DLD1 (cell line): ENCODE measurements at regions not wholly inside any gene's neighbourhood (a gene's known extent, or its start where the extent isn't known, plus 50 kb on each side); places are given as distances from the start of the nearest gene placed in this dataset.

Source experiments
- in situ Hi-C: cut with HindIII; loops from 2 replicates; pipeline ENCODE4 v1.10.0; 2017; ENCODE audit warnings: low sequenced_read_pairs

DNA sequence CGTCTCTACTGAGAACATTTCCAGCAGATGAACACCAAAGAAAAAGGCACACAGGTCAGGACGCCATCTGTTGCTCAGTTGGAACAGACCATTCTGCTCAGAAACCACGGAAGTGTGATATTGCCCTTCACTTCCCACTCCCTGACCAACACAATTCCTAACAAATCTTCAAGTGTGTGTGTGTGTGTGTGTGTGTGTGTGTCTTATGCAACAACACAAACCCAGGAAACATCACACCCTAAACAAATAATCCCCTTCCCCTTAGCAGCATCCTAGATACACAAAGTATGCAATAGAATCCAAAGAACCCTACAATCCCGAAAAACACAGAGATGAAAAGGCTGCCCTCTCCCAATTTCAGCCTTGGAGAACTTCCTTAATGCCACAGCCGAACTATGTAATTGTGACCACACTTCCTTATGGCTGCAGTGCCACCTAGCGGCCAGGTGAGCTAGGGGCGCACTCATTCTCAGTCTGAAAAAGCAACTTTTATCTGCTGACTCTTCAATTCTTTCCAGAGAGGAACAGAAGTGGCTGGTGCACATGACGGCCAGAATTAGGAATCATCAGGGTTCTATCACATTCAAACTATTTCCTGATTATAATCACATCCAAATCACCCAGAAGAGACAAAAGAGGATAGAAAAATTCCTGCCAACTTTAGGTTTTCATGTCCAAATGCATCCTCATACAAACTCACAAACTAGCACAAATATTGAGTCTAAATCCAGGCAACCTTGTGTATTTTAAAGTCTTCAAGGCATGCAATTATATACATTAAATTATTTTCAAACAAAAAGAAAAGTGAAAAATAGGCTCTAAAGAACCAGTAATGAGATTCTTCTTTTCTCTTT, 164.9 kb downstream of the DHX15 start:
- in situ Hi-C loops: loop anchor here (5.0 kb wide), 1 partner anchor 43 kb away; no protein-coding TSS in a partner anchor

DNA sequence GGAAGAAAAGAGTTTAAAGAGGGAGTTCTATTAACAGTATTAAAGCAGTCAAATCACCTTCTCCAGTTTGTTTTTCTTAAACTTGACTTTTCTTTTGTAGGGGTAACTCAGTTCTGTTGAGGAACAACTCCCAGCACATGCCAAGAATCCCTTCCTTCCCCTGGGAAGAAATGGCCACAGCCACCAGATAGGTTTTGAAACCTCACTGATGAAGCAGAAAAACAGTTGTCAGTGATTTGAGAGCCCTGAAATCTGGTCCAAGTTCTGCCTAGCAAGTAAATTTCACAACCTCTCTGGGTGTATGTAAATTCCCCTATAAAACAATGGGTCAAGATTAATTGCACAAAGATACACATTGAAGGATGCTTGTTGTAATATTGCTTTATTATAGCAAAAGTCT, 167.1 kb downstream of the DHX15 start:
- in situ Hi-C loops: loop anchor here (5.0 kb wide), 1 partner anchor 45 kb away; no protein-coding TSS in a partner anchor

DNA sequence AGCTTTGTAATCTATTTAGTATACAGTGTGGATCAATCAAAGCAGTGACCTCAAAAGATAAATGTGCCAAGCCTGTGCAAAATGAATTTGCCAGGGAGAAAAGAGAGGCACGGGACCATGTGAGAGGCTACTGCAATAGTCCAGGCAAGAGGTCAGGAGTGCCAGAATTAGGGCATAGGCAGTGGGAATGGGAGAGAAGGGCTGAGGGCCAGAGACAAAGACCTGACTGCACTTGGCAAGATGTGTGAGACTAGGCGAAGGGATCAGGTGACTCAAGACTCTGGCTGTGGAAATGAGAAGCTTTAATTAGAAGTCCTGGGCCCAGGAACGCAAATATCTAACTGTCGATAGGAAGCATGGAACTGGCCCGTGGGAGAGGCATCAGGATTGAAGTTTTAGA, 168.1 kb downstream of the DHX15 start:
- in situ Hi-C loops: loop anchor here (5.0 kb wide), 1 partner anchor 46 kb away; no protein-coding TSS in a partner anchor

DNA sequence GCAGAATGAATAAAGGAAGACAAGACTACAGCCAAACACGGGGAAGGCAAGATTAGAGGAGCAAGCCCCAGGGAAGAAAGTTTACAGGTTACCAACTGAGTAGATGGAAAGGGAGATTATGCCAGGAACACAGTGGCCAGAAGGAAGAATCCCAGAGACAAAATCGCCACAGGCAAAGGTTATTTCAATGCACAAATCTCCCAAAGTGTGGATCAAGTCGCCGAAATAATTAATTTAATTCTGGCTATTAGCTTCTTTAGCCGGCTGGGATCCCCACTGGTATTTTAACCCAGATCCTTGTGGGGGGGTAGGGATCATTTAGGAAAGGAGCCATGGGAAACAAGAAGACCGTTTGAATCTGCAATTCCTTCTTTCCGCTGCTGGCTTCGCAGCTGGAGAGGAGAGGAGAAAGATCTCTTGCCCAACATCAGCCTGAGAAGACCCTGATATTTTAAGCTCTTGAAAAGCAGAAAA, 171.0 kb downstream of the DHX15 start:
- in situ Hi-C loops: no loop called here

DNA sequence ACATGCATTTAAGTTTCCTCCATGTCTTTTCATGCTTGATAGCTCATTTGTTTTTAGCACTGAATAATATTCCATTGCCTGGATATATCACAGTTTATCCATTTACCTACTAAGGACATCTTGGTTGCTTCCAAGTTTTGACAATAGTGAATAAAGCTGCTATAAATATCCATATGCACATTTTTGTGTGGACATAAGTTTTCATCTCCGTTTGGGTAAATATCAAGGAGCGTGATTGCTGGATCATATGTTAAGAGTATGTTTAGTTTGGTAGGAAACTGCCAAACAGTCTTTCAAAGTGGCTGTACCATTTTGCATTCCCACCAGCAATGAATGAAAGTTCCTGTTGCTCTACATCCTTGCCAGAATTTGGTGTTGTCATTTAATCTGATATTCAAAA, 172.5 kb downstream of the DHX15 start:
- in situ Hi-C loops: no loop called here

DNA sequence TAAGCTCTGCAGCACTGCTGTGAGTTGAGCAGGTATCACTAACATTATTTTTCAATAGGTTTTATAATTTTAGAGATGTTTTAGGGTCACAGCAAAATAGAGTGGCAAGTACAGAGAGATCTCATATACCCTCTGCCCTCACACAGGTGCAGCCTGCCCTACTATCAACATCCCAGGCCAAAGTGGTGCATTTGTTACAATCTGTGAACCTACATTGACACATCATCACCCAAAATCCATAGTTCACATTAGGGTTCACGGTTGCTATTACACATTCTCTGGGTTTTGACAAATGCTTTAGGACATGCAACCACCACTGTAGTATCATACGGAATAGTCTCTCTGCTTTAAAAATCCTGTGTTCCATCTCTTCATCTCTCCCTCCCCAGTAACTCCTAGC, 173.1 kb downstream of the DHX15 start:
- in situ Hi-C loops: no loop called here

DNA sequence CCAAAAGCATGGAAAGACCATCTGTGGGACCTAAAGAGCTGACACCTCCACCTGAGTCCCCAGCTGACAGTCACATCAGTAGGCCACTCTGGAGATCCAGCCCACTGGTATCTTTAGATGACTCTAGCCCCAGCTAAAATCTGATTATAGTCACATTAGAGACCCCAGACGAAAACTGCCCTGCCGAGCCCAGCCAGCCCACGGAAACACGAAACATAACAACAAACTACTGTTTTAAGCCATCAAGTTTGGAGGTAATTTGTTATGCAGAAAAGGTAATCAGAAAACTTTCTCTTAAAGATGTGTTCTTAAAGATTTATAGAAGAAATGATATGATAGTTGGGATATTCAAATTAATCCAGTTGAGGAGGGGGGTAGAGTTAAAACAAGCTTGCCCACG, 175.7 kb downstream of the DHX15 start:
- in situ Hi-C loops: no loop called here

DNA sequence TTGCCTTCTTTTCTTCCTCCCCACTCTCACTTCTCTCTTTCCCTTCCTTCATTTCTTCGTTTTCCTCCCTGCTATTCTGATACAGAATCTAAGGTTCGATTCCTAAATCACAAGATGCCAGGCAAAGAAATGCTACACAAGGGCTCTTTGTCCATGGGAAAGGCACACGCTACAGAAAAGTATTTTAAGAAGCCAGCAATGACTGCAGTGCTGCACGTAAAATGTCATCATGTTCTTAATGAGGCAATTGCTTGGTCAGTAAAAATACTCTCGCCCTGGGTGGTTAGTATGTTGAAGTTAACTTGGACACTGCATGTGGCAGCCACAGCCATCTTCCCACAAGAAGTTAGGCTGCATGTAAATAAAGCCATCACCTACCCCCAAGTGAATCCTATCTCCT, 178.4 kb downstream of the DHX15 start:
- in situ Hi-C loops: no loop called here

DNA sequence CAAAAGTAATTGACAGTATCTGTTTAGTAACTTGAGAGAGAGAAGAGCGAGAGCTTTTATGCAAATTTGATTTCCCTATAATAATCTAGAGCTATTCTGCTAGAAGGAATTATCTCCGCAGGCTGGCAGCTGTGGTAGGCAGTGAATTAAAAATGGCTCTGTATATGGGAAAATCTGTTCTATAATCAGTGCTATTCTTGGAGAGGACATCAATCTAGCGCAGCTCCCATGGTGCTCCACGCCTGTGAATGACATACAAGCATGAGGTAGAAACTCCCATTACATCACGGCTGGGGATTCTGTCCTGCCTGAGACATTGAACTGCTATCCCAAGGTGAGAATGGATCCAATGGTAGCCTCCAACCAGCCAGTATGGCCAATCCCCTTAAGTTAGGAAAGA, 179.0 kb downstream of the DHX15 start:
- in situ Hi-C loops: no loop called here

DNA sequence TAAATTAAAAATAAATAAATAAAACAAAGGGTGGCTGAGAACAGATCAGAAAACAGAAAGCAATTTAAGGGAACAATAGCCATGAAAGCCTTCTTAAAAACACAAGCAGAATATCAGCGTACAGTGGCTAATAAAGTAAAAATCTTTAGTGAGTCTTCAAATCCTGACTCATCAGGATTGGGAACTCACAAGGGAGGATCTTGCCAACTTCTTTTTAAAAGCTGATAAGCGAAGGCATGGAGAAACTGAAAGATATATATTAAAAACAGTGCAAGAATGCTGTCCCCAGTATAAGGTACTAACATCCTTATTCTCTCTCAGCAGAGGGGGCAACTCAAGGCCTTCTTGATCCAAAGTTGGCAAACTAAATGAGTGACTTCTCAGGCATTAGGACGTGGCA, 180.1 kb downstream of the DHX15 start:
- in situ Hi-C loops: no loop called here

DNA sequence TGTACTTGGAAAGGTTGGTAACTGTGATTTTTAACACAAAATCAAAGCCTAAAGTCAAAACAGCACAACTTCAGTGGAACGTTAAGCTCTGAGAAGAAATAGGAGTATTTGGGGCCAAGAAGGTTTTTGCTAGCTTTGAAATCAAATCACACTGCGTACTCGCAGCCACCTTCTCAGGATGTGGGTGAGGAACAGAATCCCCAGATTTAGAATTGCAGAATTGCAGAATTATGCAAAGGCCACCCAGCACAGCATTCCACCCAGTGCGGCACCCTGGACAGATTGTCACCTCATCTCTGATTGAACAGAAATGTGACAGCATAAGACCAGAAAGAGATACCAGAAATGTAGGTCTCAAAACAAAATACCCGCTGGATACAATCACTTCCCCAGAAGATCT, 181.1 kb downstream of the DHX15 start:
- in situ Hi-C loops: no loop called here

DNA sequence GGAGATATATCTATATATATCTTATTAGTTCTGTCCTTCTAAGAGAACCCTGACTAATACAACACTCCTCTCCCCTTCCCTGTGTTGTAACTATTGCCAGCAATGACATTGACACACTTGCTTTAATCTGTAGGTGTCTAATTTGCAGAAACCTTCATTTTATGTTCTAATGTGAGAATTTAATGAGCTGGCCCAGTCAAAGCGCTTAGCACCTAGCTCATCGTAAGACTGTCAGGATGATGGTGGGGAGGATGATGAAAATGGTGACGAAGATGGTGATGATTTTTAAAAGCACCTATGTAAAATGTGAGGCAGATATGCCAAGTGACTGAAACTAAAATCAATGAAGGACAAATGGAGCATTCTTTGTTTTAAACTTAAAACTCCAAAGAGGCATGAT, 183.8 kb downstream of the DHX15 start:
- in situ Hi-C loops: no loop called here

DNA sequence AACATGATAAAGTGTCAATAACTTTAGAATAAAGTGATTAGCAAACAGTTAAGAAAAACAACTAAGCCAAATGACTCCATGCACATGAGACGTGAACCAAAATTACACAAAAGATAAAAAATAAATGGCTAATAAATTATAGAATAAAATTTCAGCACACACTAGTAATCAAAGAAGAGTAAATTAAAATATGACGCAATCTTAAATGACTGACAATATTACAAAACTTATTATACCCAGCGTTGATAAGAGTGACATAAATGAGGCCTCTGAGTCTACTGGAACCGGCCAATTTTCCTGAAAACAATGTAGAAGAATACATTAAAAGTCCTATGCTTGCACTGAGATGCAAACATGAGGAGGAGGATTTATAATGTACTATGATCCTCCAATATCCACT, 187.4 kb downstream of the DHX15 start:
- in situ Hi-C loops: no loop called here

DNA sequence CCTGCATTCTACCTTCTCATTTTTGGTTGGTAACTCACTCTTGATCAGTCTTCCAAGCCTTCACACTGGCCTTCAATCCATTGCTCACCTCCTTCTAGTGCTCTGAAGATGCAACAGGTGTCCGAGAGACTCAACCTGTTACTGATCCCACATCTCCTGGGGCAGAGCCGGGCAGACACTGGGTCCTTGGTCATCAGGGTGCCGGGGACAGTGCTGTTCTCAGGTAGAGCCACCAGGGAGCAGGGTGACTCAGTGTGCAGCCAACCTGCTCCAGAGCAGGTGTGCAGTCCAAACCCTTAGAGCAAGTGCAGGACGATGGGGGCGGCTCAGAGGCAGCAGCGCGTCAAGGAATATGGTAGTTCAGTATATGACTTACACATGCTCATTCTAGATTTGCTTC, 188.4 kb downstream of the DHX15 start:
- in situ Hi-C loops: no loop called here

DNA sequence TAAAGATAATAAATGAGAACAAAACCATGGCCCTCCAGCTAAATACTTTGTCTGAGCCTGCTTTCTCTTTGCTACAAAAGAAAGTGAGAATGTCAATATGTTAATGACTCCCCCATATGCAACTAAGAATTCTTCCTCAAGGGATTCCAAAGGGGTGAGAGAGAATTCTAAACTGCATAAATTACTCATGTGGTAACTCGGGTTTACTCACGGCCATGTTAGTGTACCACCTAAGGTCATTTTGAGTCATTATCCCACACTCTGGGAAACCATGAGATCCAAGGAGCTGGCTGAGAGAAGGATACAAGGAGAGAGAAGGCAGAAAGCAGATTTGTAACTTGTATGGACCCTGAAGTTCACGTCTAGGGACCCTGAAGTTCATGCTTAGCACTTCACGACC, 190.3 kb downstream of the DHX15 start:
- in situ Hi-C loops: no loop called here

DNA sequence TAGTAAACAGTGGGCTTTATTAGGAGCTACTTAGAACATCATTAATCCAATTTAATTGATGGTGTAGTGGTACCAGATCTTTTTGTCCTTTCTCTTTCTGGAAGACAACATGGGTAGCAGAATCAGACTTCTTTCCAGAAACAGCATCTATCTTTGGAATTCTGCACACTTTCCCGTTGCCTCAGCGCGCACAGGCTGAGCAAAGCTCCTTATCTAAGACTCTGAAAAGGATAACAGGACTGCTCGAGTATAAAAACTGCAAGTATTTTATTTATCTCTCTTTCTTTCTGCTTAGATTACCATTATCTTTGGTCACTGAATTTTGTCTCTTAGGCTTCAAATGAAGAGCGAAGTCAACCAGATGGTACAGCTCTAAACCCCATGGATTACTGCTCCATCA, 191.7 kb downstream of the DHX15 start:
- in situ Hi-C loops: no loop called here

DNA sequence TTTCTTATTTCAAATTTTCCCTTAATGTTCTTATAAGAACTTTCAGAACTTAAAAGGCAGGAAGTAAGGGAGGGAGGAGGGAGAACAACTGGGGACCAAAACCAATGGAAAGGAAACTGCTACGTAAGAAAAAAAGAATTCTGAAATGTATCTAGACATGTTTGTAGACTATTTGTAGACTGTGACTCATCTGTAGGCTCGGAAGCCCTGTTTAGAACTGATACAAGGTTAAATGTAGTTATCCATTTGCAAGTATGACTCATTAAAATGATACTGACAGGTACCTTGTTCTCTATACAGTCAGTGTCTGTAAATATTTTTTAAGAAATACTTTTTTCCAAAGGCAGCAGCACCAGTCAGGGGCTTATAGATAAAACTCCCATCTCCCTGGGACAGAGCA, 202.0 kb downstream of the DHX15 start:
- in situ Hi-C loops: no loop called here

DNA sequence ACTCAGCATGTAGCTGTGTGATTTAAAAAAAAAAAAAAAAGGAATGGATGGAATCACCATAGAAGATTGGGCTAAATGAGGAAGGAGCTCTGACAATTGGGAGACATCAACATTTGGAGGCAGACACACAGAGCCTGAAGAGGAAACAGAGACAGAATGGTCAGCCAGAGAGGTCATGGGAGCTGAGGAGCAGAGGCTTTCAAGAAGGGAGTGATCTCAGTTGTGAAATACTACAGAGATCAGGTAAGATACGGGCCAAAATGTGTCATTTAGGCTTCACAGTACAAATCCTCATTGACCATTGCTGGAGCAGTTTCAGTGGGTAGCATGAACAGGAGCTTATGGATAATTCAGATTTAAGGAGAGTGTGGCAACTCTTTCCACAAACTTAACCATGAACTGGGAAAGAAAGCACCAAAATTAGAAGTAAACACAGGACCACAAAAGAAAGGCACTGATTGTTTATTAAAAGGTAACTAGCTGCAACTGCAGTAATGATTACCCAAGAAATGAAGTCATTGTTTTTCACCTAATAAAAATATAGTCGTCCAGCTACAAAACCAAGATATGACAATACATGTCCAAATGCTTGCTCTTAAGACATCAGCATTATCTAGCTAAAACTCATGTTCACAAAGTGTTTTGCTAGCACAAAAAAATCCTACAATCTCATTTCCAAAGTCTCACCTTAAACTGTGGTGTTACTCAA, 203.2 kb downstream of the DHX15 start:
- in situ Hi-C loops: no loop called here

DNA sequence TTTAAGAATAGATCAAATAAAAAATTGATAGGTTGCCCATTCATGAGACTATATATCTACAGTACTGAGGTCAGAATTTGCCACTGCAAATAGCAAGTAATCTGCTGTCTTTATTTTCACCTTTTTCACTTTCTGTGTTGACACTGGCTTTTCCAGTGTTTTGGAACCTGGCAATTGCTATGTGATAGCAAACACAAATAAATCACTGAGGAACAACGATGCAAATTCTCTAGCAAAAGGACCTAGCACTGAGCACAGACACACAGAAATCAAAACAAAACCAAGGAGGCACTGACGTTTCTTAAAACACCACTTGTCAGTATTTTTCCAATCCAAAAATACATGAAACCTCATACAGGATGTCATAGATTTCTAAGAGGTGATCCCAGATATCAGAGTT, 210.7 kb downstream of the DHX15 start:
- in situ Hi-C loops: no loop called here

DNA sequence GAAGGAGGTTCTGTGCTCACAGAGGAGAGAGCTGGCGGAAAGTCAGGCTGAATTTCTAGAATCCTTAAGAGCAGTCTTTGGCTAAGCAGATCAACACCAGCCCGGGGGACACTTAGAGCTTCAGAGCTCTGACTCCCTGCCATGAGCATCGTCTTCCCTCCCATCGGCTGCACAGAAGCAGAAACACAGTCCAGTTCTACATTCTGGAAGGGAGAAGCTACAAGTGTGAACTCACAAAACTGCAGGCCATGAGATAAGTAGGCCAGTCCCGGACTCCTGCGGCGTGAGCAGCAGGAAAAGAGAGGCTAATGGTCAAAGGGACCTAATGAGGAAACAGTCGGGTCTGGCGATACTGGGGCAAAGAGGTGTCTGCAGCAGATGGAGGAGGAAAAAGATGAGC, 211.5 kb downstream of the DHX15 start:
- in situ Hi-C loops: no loop called here

DNA sequence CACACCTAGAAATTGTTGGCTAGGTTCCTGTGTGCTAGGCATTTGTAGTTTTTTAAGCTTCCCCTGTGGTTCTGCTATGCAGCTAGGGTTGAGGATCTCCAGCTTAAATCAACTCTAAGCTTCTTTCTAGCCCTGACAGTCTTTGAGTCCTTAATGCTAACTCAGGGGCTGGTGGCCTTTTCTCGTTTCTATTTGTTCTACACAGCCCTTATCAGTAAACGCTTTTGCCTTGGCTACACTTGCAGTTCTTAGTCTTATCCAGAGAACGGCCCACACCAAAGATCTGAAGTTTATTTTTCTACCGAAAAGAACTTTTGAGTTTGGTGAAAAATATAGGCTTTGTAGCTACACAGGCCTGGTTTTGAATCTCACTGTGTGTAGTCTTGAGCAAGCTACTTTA, 212.0 kb downstream of the DHX15 start:
- in situ Hi-C loops: no loop called here

DNA sequence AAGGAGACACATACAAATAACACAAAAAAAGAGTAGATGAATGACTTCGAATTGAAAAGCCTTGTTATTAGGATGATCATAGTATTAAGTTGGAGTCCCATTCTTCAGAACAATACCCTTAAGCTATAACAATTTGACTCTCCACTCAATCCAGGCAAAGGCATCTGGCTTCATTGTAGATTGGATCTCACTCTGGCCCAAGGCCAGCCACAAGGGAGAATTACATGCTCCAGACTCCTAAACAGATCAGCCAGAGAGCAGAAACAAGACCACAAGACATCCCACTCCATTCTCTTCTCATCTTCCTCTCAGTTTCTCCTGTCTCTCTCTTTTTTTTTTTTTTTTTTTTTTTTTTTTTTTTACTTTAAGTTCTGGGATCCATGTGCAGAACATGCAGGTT, 213.9 kb downstream of the DHX15 start:
- in situ Hi-C loops: no loop called here
